ENCODE measurements at regions not wholly inside any gene's neighbourhood (a gene's known extent, or its start where the extent isn't known, plus 50 kb on each side); places are given as distances from the start of the nearest gene placed in this dataset.

- TF ChIP-seq CTCF (IDR thresholded peaks at IDR 0.05; ENCODE audit: low read depth, low read length) (no peak), EZH2phosphoT487 (IDR thresholded peaks at IDR 0.05; ENCODE audit: low read depth) (no peak)
Measured at GRCh38 chr1:220421508-220421907, 106.4 kb upstream of the MARK1 start.

All from OCI-LY3 (cell line).